ENCODE measurements at regions not wholly inside any gene's neighbourhood (a gene's known extent, or its start where the extent isn't known, plus 50 kb on each side); places are given as distances from the start of the nearest gene placed in this dataset.
"Not testable (repeated sequence)": the region's sequence is repeated elsewhere in the genome, so short reads cannot be mapped to it uniquely, and the experiment has no call there.

DNA sequence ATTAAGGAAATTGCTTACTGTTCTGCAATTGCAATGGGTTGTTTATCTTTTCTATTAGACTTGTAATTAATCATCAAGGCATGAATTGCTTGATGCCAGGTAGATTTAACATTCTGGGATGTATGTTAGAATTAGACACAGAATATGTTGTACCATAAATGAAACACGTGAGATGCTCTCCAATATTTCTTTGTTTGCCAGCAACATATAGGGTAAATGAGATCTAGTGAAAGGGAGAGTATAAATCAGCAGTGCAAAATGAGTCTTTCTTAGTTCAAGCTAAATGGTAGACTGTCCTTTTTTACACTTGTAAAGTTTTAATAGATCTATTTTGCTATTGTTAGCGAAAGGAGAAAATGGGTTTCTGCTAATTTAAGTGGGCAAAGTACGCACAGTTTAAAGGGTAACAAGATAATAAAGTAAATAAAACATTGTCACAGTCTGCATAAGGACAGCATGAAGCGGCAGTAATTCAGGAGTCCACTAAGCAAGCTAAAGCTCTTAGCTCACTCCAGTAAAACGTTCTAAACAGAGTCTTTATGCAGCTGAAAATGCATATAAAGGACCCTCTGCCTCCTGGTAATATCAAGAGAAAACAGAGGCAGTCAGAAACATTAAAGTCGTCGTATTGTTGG is 1137.1 kb downstream of the OLFM4 start:
- no peak for DNase-seq

DNA sequence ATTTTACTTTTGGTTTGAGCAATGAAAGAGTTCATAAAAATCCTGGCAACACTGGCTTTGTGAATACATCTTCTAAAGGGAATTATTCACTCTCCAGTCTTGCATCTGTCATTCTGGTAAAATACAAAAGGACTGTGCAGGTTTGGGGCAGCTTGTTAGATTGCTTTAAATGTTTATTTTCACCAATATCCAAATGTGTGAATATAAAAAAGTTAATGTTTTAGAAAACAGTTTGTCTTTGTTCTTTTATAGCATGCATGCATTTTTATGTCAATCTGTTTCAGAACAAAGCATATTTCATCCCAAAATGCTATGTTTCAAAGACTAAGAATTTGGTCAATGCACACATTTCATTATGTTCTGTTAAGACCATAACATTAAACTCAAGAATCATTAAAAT is 1145.4 kb downstream of the OLFM4 start:
- no peak for DNase-seq

DNA sequence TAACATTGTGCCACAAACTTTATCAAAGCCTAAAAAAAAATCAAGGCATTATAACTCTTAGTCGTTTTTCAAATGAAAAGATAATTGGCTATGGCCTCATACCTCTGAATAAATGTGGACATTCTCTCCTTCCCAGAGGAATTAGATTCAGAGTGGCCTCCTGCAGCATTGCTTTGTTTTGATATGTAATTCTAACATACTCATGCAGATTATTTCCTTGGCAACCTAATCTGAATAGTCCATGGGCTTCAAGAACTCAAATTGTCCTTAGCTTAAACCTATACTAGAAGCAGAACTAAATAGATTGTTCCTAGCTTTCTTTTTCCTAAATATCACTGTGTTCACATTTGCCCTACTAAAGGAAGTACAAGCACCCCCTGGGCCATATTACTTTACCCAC is 1146.9 kb downstream of the OLFM4 start:
- DNase-seq = no peak

DNA sequence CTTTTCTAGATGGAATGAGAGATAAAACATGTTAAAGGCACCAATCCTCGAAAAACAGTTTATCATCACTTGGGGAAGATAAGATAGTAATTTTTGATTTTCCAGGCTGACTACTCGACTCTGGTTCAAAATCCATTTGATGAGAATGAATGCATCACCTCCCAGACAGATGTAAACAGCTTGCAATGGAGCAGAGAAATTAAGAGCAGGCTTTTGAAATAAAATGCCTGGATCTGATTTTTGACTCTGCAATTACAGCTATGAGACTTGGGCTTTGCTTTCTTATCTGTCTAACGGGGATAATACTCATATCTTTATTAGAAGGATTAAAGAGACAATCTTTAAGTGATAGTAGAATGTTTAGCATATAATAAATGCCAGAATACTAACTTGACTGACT is 1148.9 kb downstream of the OLFM4 start:
- DNase-seq = no peak

GRCh38 chr13:54183166-54183565 is 1154.6 kb downstream of the OLFM4 start:
- no peak for DNase-seq

GRCh38 chr13:54183728-54184127 is 1155.1 kb downstream of the OLFM4 start:
- DNase-seq = no peak

GRCh38 chr13:54184576-54184975 is 1156.0 kb downstream of the OLFM4 start:
- DNase-seq = no peak

GRCh38 chr13:54185101-54185500 is 1156.5 kb downstream of the OLFM4 start:
- no peak for DNase-seq

DNA sequence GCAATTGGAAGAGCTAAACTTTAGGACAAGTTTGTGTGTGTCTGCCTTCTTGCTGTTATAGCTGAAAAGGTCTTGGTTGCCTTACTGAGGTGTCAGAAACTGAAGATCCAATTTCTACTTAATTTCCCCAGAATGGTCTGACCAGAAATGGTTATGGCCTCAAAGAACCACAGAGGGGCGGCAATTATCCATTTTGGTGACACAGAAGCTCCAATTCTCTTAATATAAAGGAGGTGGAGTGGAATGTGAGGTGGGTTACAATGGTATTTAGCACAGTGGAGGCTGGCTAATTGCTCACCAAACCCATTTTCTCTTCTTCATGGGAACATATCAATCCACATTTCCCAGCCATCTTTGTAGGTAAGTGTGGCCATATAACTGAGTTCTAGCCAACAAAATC is 1157.2 kb downstream of the OLFM4 start:
- DNase-seq = no peak

DNA sequence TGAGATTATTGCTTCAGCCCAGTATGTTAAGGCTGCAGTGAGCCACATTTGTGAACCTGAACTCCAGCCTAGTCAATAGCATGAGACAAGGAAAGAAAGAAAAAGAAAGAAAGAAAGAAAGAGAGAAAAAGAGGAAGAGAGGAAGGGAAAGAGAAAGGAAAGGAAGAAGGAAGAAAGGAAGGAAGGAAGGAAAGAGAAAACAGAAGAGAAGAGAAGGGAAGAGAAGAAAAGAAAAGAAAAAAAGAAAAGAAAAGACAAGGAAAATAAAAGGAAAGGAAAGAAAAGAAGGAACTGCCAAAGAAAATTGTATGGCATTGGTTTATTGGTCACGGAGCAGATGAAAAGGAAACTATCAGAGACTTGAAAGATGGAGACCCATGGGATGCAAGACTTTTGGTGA is 1158.8 kb downstream of the OLFM4 start:
- DNase-seq = no peak

- no peak for DNase-seq
Observed at GRCh38 chr13:54194233-54195024, 1165.8 kb downstream of the OLFM4 start.

DNA sequence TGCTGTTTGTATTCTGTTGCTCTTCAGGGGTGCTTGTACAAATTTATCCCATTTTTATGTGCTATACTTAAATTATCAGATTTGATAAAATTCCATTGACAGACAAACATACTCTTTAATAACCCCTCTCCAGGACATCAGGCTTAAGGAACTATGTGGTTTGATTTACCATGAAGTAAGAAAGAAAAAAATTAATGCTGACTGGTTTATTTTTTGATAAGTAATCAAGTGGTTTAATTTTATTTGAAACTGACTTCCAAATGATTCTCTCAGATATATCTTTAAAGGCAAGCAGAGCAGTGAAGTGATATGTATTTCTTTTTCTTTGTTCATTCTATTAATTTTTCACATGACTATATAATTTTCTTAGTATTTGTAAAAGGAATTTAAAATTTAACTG is 1168.1 kb downstream of the OLFM4 start:
- DNase-seq = no peak

DNA sequence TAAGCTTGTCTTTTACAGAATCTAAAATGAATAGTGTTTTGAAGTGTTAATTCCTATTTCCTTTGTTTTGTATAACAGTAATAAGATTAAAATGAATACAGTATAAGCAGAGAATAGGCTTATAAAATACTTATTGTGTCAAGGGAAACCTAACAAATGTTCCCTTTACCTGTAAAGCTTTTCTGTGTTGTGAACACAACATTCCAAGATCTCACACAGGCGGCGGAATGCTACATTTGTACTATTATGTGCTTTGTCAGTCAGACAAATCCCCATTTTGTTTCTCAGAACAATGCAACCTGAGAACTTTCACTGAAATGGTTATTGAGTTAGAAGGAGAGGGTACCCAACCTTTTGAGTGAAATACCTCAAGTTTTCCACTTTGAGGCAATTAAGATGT is 1170.3 kb downstream of the OLFM4 start:
- DNase-seq = no peak

- no peak for DNase-seq
Observed at GRCh38 chr13:54206626-54207025, 1178.0 kb downstream of the OLFM4 start.

GRCh38 chr13:54210397-54211049 is 1181.9 kb downstream of the OLFM4 start:
- no peak for DNase-seq

- DNase-seq = no peak
Observed at GRCh38 chr13:54216221-54216620, 1187.6 kb downstream of the OLFM4 start.

DNA sequence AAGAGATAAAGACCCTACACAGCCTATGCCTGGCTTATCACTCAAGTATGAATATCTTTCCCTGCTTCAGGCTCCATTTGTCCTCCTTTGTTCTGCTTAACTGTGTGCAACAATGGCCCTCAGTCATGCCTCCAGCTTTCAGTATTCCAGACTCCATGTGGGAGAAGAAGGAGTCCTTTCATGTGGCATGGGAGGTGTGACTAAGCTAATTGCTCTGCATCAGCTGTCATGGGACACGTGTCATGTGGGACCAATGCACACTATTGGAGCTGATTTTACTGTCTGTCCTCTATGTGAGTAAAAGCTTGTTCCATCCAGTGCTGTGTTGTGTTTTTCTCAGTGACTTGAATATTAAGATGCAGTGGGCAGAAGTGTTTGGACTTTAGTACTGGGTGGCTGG is 1198.3 kb downstream of the OLFM4 start:
- no peak for DNase-seq

GRCh38 chr13:54232700-54233099 is 1204.1 kb downstream of the OLFM4 start:
- DNase-seq = no peak

DNA sequence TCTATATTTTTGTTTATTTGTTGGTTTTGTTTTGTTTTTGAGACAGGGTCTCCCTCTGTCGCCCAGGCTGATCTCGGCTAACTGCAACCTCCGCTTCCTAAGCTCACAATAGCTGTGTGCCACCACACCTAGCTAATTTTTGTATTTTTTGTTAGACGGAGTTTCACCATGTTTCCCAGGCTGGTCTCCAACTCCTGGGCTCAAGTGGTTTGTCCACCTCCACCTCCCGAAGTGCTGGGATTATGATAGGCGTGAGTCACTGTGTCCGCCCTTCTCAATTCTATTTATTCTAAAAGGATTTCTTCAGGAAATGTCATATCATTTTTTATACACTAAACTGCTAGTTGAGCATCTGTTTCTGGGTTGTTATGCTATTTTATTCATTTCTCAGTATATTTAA is 1206.0 kb downstream of the OLFM4 start:
- no peak for DNase-seq

DNA sequence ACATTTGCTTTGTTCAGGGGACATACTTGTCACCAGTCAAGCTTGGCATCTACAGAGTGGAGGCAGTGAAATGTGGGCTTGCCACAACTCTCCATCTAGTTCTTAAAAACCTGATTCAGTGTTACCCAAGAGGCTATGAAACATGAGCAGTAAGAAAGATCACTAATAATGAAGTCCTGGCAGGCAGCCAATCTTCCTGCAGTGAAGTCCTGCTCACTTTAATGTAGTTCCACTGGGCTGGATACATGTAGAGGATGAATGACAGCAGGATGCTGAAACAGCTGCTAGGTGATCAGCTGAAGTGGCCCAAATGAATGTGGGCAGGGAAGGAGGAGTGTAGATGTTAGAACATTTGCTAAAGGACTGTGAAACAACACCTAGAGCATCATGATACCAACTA is 1213.1 kb downstream of the OLFM4 start:
- DNase-seq = no peak

DNA sequence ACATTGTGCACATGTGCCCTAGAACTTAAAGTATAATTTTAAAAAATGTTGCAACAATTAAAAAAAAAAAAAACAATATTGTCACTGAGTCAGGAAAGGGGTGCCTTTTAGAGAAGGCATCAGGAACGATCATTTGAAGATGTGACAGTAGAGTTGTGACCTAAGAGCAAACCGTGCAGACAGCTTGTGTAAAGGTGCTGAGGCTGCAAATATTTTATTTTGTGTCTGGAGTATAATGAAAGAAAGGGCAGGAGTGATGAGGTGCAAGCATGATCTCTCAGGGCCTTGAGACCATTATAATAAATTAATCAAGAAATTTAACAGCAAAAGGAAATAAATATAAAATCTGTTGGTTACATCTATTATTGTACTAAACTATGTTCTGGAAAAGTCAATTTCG is 1219.7 kb downstream of the OLFM4 start:
- no peak for DNase-seq

GRCh38 chr13:54261856-54262255 is 1233.2 kb downstream of the OLFM4 start:
- no peak for DNase-seq

- DNase-seq = no peak
Observed at GRCh38 chr13:54263868-54264267, 1235.3 kb downstream of the OLFM4 start.

- DNase-seq = not testable (repeated sequence)
Observed at GRCh38 chr13:54267253-54267668, 1238.6 kb downstream of the OLFM4 start.

All from SIG-M5 (cell line).